Neural crest cell (in vitro differentiated cells): ENCODE measurements at regions not wholly inside any gene's neighbourhood (a gene's known extent, or its start where the extent isn't known, plus 50 kb on each side); places are given as distances from the start of the nearest gene placed in this dataset.

Source experiments
- DNase-seq: peaks from one replicate; pipeline ENCODE4 v3.0.0; 2021; ENCODE audit warnings: low read depth, mixed read lengths, low spot score
- H3K27ac Mint-ChIP-seq: one replicate; pipeline ENCODE4 v1.8.0; 2021; ENCODE audit warnings: mild to moderate bottlenecking, mixed read lengths; ENCODE audit not compliant: unreplicated experiment
- H3K27me3 Mint-ChIP-seq: 2 replicates; pipeline ENCODE4 v1.8.0; 2021; ENCODE audit warnings: low read depth, mild to moderate bottlenecking, mixed read lengths
- H3K36me3 Mint-ChIP-seq: 2 replicates; pipeline ENCODE4 v1.8.0; 2021; ENCODE audit warnings: low read depth, mild to moderate bottlenecking, mixed read lengths
- H3K4me1 Mint-ChIP-seq: 2 replicates; pipeline ENCODE4 v1.8.0; 2021; ENCODE audit warnings: mixed read lengths
- H3K4me3 Mint-ChIP-seq: one replicate; pipeline ENCODE4 v1.8.0; 2021; ENCODE audit warnings: mild to moderate bottlenecking, mixed read lengths
- H3K9me3 Mint-ChIP-seq: 2 replicates; pipeline ENCODE4 v1.8.0; 2021; ENCODE audit warnings: mixed read lengths
- TF ChIP-seq, protein P1 (sequence below): fragments of 200-600 bp; sonication (generic); conservative IDR thresholded peaks from 2 replicates; pipeline ENCODE4 v1.5.0; 2021; ENCODE audit warnings: antibody characterized with exemption, mild to moderate bottlenecking

DNA sequence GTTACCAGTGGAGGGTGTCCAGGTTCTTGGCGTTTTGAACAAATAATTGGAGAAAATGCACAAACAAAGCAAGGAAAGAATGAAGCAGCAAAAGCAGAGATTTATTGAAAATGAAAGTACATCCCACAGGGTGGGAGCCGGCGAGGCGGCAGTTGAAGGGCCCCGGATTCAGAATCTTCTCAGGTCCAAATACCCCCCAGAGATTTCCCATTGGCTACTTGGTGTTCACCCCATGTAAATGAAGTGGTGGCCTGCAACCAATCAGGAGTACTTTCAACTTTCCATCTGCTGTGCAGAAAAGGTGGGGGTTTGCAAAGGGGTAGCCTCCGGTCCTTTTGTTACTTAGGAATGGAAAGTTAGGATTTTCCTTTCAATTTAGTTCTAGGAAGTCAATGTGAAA is 1447.0 kb downstream of the C4orf33 start:
- Mint-ChIP-seq H3K4me1 (no peaks in the 10 kb centered on the region), H3K27me3 (no peaks in the 10 kb centered on the region), H3K9me3 (no peaks in the 10 kb centered on the region), H3K27ac (no peak overlapping the region), H3K36me3 (no peaks in the 10 kb centered on the region), H3K4me3 (no peak overlapping the region)
- TF ChIP-seq, protein P1, sequence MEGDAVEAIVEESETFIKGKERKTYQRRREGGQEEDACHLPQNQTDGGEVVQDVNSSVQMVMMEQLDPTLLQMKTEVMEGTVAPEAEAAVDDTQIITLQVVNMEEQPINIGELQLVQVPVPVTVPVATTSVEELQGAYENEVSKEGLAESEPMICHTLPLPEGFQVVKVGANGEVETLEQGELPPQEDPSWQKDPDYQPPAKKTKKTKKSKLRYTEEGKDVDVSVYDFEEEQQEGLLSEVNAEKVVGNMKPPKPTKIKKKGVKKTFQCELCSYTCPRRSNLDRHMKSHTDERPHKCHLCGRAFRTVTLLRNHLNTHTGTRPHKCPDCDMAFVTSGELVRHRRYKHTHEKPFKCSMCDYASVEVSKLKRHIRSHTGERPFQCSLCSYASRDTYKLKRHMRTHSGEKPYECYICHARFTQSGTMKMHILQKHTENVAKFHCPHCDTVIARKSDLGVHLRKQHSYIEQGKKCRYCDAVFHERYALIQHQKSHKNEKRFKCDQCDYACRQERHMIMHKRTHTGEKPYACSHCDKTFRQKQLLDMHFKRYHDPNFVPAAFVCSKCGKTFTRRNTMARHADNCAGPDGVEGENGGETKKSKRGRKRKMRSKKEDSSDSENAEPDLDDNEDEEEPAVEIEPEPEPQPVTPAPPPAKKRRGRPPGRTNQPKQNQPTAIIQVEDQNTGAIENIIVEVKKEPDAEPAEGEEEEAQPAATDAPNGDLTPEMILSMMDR = no peak
- no peak for DNase-seq

DNA sequence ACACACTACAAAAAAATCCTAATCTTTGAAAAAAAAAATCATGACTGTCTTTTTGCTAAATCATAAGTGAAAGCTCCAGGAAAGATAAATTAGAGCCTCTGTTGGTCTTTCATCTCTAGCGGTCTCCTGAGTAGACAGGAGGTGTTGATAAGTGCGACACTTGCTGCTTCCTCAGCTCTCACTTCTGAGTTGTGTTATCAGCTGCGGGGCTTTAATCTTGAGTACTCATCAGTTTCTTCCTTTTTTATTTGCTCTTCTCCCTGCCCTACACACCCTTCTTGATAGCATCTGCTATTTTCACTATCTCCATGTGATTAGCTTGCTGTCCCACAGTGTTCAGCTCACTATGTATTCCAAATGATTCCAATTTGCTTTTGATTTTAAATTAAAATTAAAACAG is 1449.2 kb downstream of the C4orf33 start:
- no peak for DNase-seq
- Mint-ChIP-seq H3K4me3 (no peak overlapping the region), H3K27me3 (no peaks in the 10 kb centered on the region), H3K4me1 (no peaks in the 10 kb centered on the region), H3K36me3 (no peaks in the 10 kb centered on the region), H3K9me3 (no peaks in the 10 kb centered on the region), H3K27ac (no peak overlapping the region)
- TF ChIP-seq, protein P1 = no peak

DNA sequence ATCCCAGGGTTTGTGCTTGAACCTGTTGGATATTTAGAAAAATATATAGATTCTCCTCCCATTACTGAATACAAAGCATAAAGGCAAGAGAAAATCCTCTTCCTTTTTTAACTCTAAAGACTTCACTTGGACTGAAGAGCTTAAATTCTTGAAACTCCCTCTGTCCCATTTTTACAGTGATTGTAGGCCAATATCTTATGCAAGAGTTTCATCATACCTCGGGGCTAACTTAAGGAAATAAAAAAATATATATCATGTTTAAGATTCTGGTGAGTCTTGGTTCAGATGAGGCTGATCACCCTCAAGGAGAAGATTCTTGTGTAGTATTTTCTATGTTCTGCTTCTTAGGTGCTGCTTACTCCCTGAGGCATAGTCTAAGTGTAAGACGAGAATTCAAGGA is 1449.6 kb downstream of the C4orf33 start:
- Mint-ChIP-seq H3K27ac (no peak overlapping the region), H3K36me3 (no peaks in the 10 kb centered on the region), H3K9me3 (no peaks in the 10 kb centered on the region), H3K4me1 (no peaks in the 10 kb centered on the region), H3K4me3 (no peak overlapping the region), H3K27me3 (no peaks in the 10 kb centered on the region)
- TF ChIP-seq, protein P1 = no peak
- DNase-seq = no peak

DNA sequence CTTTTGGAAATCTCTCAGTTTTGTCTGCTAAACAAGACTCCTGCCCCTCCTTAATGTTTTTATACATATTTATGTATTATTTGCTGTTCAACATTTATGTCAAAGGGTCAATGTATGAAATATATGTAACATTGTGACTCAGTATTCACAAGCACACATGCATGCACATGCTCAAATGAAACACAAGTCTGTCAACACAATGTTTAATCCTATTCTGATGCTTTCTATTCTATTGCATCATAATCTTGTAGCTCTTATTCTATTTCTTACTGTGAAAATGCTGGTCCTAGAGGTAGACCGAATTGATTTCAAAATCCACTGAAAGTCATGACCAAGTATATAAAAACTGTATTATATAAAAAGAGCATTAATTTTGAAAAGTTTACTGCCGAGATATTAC is 1463.3 kb downstream of the C4orf33 start:
- Mint-ChIP-seq H3K9me3 (peaks cover 3% of the 10 kb centered on the region), H3K4me1 (peaks cover 9% of the 10 kb centered on the region)
- DNase-seq = no peak

DNA sequence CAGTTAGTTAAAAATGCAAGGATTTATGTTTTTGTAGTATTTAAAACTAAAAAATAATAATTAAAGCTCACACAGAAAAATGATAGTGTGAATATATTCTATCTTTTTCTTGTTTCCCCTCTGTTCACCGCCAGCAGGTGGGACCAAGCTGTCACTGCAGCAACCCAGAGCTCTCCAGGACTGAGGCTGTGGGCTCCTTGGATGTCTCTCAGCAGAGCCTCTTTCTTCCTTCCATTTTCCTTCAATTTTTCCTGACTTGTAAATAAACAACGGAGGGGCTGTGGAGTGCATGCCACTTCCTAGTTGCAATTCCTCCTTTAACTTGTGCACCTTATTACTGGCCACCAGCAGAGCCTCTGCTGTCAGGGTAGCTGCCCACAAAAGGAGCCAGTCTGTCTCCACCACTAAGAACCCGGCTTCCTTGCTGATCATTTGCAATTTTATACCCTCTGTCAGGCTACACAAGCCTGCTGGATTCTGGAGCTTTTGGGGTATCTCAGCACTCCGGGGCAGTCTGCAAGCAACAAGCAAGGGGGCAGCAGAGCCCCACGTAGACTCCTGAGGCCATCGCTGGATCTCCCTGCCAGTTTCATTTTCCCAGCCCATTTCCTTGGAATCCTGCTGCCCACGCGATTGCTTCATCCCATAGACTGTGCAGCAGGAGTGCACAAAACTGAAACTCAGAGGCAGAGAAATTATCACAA is 1467.4 kb downstream of the C4orf33 start:
- peak; percentile 30 for DNase-seq
- Mint-ChIP-seq H3K27me3 (no peaks in the 10 kb centered on the region), H3K4me1 (peaks cover 9% of the 10 kb centered on the region), H3K9me3 (peaks cover 11% of the 10 kb centered on the region), H3K27ac (no peak overlapping the region), H3K4me3 (no peak overlapping the region), H3K36me3 (peaks cover 4% of the 10 kb centered on the region)
- TF ChIP-seq, protein P1 = peak; percentile 61

More for the DNA sequence above, 1463.3 kb downstream of the C4orf33 start:
- Mint-ChIP-seq H3K27me3 (no peaks in the 10 kb centered on the region), H3K27ac (no peak overlapping the region), H3K4me3 (no peak overlapping the region), H3K36me3 (no peaks in the 10 kb centered on the region)
- TF ChIP-seq, protein P1 = no peak
